Kidney epithelial cell (primary cell): ENCODE measurements at regions not wholly inside any gene's neighbourhood (a gene's known extent, or its start where the extent isn't known, plus 50 kb on each side); places are given as distances from the start of the nearest gene placed in this dataset.

ENCODE experiments used
- DNase-seq: peaks from one replicate; pipeline ENCODE4 v3.0.0-alpha.2; 2010; ENCODE audit warnings: low read depth
- H3K27me3 ChIP-seq: 2 replicates; pipeline ENCODE4 v1.6.0; 2011; ENCODE audit warnings: low read length; ENCODE audit not compliant: control insufficient read depth, insufficient read depth
- H3K36me3 ChIP-seq: 2 replicates; pipeline ENCODE4 v1.5.1; 2011; ENCODE audit warnings: low read length; ENCODE audit not compliant: control insufficient read depth, insufficient read depth
- H3K4me3 ChIP-seq: 2 replicates; pipeline ENCODE4 v1.5.1; 2011; ENCODE audit warnings: low read depth, mild to moderate bottlenecking, control low read depth, low read length
- TF ChIP-seq, protein P1 (sequence below): IDR thresholded peaks from 2 replicates; pipeline ENCODE4 v1.5.1; 2011; ENCODE audit warnings: mild to moderate bottlenecking, moderate library complexity, low read length, control low read depth, inconsistent platforms; ENCODE audit not compliant: insufficient read depth, poor library complexity, severe bottlenecking

DNA sequence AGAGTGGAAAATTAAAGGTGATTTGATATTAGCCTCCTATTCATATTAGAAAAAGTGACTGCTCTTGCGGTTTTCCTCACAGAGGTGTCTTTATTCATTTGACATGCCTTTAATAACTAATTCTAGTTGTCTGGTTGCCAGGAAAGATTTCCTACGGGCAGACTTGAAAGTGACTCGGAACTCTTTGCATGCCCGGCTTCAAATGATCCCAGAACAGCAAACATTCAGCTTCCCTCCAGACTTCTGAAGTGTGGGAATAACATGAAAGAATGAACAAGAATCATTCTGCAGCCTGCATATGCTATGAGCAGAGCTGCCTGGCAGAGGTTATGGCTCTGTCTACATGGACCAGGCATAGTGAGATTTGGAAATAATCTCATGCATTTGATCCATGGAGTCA, 89.6 kb upstream of the PKDCC start:
- Histone ChIP-seq H3K4me3 (no peak overlapping the region), H3K36me3 (no peaks in the 10 kb centered on the region)
- TF ChIP-seq, protein P1, sequence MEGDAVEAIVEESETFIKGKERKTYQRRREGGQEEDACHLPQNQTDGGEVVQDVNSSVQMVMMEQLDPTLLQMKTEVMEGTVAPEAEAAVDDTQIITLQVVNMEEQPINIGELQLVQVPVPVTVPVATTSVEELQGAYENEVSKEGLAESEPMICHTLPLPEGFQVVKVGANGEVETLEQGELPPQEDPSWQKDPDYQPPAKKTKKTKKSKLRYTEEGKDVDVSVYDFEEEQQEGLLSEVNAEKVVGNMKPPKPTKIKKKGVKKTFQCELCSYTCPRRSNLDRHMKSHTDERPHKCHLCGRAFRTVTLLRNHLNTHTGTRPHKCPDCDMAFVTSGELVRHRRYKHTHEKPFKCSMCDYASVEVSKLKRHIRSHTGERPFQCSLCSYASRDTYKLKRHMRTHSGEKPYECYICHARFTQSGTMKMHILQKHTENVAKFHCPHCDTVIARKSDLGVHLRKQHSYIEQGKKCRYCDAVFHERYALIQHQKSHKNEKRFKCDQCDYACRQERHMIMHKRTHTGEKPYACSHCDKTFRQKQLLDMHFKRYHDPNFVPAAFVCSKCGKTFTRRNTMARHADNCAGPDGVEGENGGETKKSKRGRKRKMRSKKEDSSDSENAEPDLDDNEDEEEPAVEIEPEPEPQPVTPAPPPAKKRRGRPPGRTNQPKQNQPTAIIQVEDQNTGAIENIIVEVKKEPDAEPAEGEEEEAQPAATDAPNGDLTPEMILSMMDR: no peak

GRCh38 chr2:41958775-41959174, 89.0 kb upstream of the PKDCC start:
- TF ChIP-seq, protein P1: no peak
- no peak for DNase-seq
- H3K27me3 ChIP-seq: no peaks in the 10 kb centered on the region
- no peak overlapping the region for H3K4me3 ChIP-seq
- H3K36me3 ChIP-seq: no peaks in the 10 kb centered on the region

More for the DNA sequence above, 89.6 kb upstream of the PKDCC start:
- no peak for DNase-seq
- no peaks in the 10 kb centered on the region for H3K27me3 ChIP-seq

DNA sequence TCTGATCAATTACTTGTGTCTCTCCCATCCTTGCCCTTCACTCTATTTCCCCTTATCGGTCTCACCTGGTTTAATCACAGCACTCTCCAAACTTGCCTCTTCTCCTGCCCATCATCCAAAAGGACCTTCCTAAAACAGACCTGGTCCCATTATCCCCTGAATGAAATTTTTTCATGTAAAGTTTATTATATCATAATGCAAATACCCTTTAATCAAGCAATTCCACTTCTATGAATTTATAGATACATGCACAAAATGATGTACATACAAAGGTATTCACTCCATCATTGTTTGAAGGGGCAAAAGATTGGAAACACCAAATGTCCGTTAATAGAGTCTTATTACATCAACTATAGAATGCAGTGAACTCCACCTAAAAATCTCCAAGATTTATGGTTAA, 88.1 kb upstream of the PKDCC start:
- no peak for DNase-seq
- TF ChIP-seq, protein P1: no peak
- H3K36me3 ChIP-seq: no peaks in the 10 kb centered on the region

GRCh38 chr2:41962922-41963622, 84.7 kb upstream of the PKDCC start:
- DNase-seq: no peak
- Histone ChIP-seq H3K27me3 (no peaks in the 10 kb centered on the region), H3K4me3 (no peak overlapping the region), H3K36me3 (no peaks in the 10 kb centered on the region)
- TF ChIP-seq, protein P1: no peak

More for the DNA sequence above, 88.1 kb upstream of the PKDCC start:
- Histone ChIP-seq H3K27me3 (no peaks in the 10 kb centered on the region), H3K4me3 (no peak overlapping the region)

DNA sequence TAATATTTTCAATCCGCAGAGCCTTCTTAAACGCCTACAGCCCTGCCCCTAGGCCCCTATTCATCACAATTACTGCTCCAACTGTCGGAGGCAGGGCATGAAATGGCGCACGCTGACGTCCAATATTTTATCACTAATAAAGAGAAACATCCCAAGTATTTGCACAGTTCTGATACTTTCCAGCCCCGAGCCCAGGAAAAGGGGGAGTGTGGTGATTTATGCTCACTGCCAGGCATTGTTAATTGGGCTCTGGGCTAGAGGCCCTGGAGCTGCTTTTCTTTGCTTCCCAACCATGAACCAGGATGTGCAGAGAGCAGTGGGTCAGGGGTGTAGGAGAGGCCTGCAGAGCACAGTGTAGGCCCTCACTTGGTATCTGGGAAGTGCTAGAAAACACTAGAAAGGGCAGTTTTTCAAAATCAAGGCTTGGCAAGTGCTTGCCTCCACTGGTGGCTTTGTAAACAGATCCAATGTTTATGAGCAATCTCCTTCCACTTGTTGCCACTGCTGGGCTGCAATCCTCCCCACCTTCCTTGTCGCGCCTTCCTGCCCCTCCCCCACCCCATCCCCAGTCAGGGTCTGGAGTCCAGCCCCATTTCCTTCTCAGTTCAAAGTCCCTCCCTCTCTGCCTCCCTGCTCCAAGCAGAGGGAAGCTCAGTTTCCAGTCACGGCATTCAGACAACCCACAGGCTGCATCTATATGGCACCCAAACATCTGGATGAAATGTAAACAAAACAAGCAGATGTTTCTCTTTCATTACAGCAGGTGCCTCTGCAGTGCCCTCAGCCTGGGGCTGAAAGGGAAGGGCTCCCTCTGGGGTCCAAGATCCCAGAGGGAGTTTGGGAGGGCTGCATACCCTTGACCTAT, 83.9 kb upstream of the PKDCC start:
- Histone ChIP-seq H3K27me3 (no peaks in the 10 kb centered on the region), H3K4me3 (no peak overlapping the region), H3K36me3 (no peaks in the 10 kb centered on the region)
- no peak for DNase-seq
- TF ChIP-seq, protein P1: no peak
